K562 (cell line): ENCODE measurements at regions not wholly inside any gene's neighbourhood (a gene's known extent, or its start where the extent isn't known, plus 50 kb on each side); places are given as distances from the start of the nearest gene placed in this dataset.

Experiments
- ATAC-seq: fragments of 200-7000 bp; cut with Tn5 transposase; 3 replicates; pipeline ENCODE4 v1.9.1; 2020; ENCODE audit warnings: moderate library complexity
- BruUV-seq: library from RNA; stranded (reverse); fragments of 400-500 nt; replicated peaks from 2 replicates; lab custom pipeline; 2021; lab: Mats Ljungman, UMichigan
- CTCF ChIA-PET: fragments of 300-600 bp; formaldehyde crosslinking; extraction: SDS; loops from one replicate; lab custom pipeline; 2021; ENCODE audit warnings: low intra/inter-chr PET ratio; lab: Yijun Ruan, JAX
- POLR2A ChIA-PET: fragments of 300-600, 350-650 bp; sonication (Branson Sonifier 250); formaldehyde crosslinking; extraction: SDS; loops from one replicate; lab custom pipeline; 2021; ENCODE audit warnings: antibody characterized with exemption, inconsistent platforms; lab: Yijun Ruan, JAX
- DNase-seq, 4 experiments: peaks; one replicate each; pipeline versions ENCODE4 v3.0.0 to v3.0.0-alpha.2; 2011 to 2018; ENCODE audit warnings: low spot score in 3 of 4, mixed read lengths in 3 of 4; ENCODE audit errors: extremely low read depth in 1 of 4
- FAIRE-seq: peaks from 2 replicates; lab custom pipeline; 2011; peaks lifted over from hg19 to GRCh38; lab: Jason Lieb, UNC
- H2AFZ ChIP-seq: 2 replicates; pipeline ENCODE4 v1.6.0; 2011; ENCODE audit warnings: low read depth, low read length, control low read depth, inconsistent platforms
- H3K27ac ChIP-seq: fragments of 200-600 bp; 3 replicates; pipeline ENCODE4 v1.8.0; 2011; ENCODE audit warnings: low read depth, mild to moderate bottlenecking, control low read depth, inconsistent platforms, low read length, moderate library complexity, mixed read lengths; ENCODE audit errors: extremely low read depth
- H3K27me3 ChIP-seq, 2 experiments: fragments of 300-600 bp in 1 of 2; 2 replicates in 1 of 2; 3 replicates in 1 of 2; pipeline versions ENCODE4 v1.6.0 to v1.8.0; 2011; ENCODE audit warnings: inconsistent platforms in 2 of 2, low read length in 2 of 2, mild to moderate bottlenecking in 1 of 2, mixed read lengths in 1 of 2, moderate library complexity in 1 of 2; ENCODE audit not compliant: control insufficient read depth in 2 of 2, insufficient read depth in 2 of 2
- H3K36me3 ChIP-seq: fragments of 300-600 bp; 3 replicates; pipeline ENCODE4 v1.8.0; 2011; ENCODE audit warnings: mild to moderate bottlenecking, low read length, inconsistent platforms; ENCODE audit not compliant: control insufficient read depth, insufficient read depth
- H3K4me1 ChIP-seq, 2 experiments: fragments of 200-600 bp in 1 of 2; replicated peaks in 1 of 2; 2 replicates in 1 of 2; 3 replicates in 1 of 2; pipeline versions ENCODE4 v1.5.1 to v1.8.0; 2011; ENCODE audit warnings: inconsistent platforms in 2 of 2, low read length in 2 of 2, mild to moderate bottlenecking in 1 of 2, mixed read lengths in 1 of 2, moderate library complexity in 1 of 2; ENCODE audit not compliant: control insufficient read depth in 2 of 2, insufficient read depth in 2 of 2
- H3K4me2 ChIP-seq: 2 replicates; pipeline ENCODE4 v1.6.1; 2011; ENCODE audit warnings: low read length, control low read depth, inconsistent platforms, mixed read lengths; ENCODE audit not compliant: insufficient read depth
- H3K4me3 ChIP-seq: fragments of 200-600 bp; sonication (generic), shearing (Covaris generic); 2 replicates; pipeline ENCODE4 v1.5.1; 2016; ENCODE audit warnings: control low read depth, inconsistent platforms
- H3K79me2 ChIP-seq: fragments of 200-600 bp; 3 replicates; pipeline ENCODE4 v1.8.0; 2011; ENCODE audit warnings: low read length, inconsistent platforms; ENCODE audit not compliant: control insufficient read depth, insufficient read depth
- H3K9ac ChIP-seq, 2 experiments: 2 replicates each; pipeline versions ENCODE4 v1.6.0 to v1.6.1; 2011; ENCODE audit warnings: low read depth in 2 of 2, low read length in 2 of 2, control low read depth in 1 of 2, inconsistent platforms in 1 of 2, mild to moderate bottlenecking in 1 of 2, mixed read lengths in 1 of 2; ENCODE audit not compliant: insufficient read depth in 1 of 2
- H3K9me1 ChIP-seq: one replicate; pipeline ENCODE4 v1.6.0; 2011; ENCODE audit warnings: inconsistent platforms, mild to moderate bottlenecking, low read length, moderate library complexity; ENCODE audit not compliant: control insufficient read depth, insufficient read depth
- H3K9me3 ChIP-seq: replicated peaks from 2 replicates; pipeline ENCODE4 v1.5.1; 2011; ENCODE audit warnings: low read depth, low read length, inconsistent platforms; ENCODE audit not compliant: control insufficient read depth, insufficient read depth
- H4K20me1 ChIP-seq: replicated peaks from 2 replicates; pipeline ENCODE4 v1.6.1; 2011; ENCODE audit warnings: low read length, inconsistent platforms, mixed read lengths; ENCODE audit not compliant: control insufficient read depth, insufficient read depth
- ATF4 ChIP-seq: fragments of 450-650 bp; formaldehyde crosslinking; IDR thresholded peaks from 2 replicates; pipeline ENCODE4 v1.4.0; 2022; ENCODE audit warnings: mild to moderate bottlenecking, moderate library complexity
- ETV6 ChIP-seq, 3 experiments: fragments of 150-350 bp in 1 of 3; sonication (generic) in 1 of 3; formaldehyde crosslinking in 1 of 3; IDR thresholded peaks; 2 replicates each; pipeline versions ENCODE4 v1.6.1 to v1.8.0; 2014 to 2022; ENCODE audit warnings: borderline replicate concordance in 2 of 3, low read depth in 2 of 3, antibody characterized with exemption in 1 of 3, low read length in 1 of 3, mild to moderate bottlenecking in 1 of 3, missing genetic modification reagents in 1 of 3
- HMGN3 ChIP-seq: IDR thresholded peaks from 2 replicates; pipeline ENCODE4 v1.6.1; 2011; ENCODE audit warnings: borderline replicate concordance, low read depth, mild to moderate bottlenecking, mixed read lengths, low read length; ENCODE audit not compliant: insufficient read length; ENCODE audit errors: extremely low read depth
- MIER1 ChIP-seq: fragments of 450-650 bp; IDR thresholded peaks from 2 replicates; pipeline ENCODE4 v1.6.1; 2016; ENCODE audit warnings: antibody characterized with exemption, mild to moderate bottlenecking, low read depth
- MTA1 ChIP-seq: fragments of 450-650 bp; IDR thresholded peaks from 2 replicates; pipeline ENCODE4 v1.6.1; 2017; ENCODE audit warnings: borderline replicate concordance
- NFYB ChIP-seq: IDR thresholded peaks from 2 replicates; pipeline ENCODE4 v1.6.1; 2011; ENCODE audit warnings: mild to moderate bottlenecking, moderate library complexity; ENCODE audit not compliant: insufficient read length; ENCODE audit errors: extremely low read depth
- SLC30A9 ChIP-seq: fragments of 250-450 bp; sonication (Bioruptor Pico); IDR thresholded peaks from 2 replicates; pipeline ENCODE4 v1.8.0; 2022; ENCODE audit warnings: mild to moderate bottlenecking, moderate library complexity
- TAF7 ChIP-seq: fragments of 450-650 bp; IDR thresholded peaks from 2 replicates; pipeline ENCODE4 v1.6.1; 2016; ENCODE audit warnings: missing genetic modification characterization, missing compliant biosample characterization
- ZFP30 ChIP-seq: fragments of 250-450 bp; sonication (Bioruptor Pico); IDR thresholded peaks from 2 replicates; pipeline ENCODE4 v1.8.0; 2022; ENCODE audit warnings: moderate library complexity, mild to moderate bottlenecking, inconsistent platforms, borderline replicate concordance
- WGBS: fragments of 100-300 bp; shearing (Covaris generic); methylation state at CpG from one replicate; pipeline ENCODE4 v1.1.6; 2016; ENCODE audit warnings: low coverage, mixed read lengths; ENCODE audit not compliant: insufficient coverage; ENCODE audit errors: missing lambda C conversion rate; 5-methylcytosine and 5-hydroxymethylcytosine counted together
- in situ Hi-C: fragments of 300-500 bp; cut with MboI; formaldehyde crosslinking; loops from 4 replicates; pipeline ENCODE4 v1.15.0; 2018; ENCODE audit warnings: inconsistent platforms, mixed read lengths
- intact Hi-C: fragments of 100-400 bp; cut with micrococcal nuclease; formaldehyde crosslinking; loops from 2 replicates; pipeline ENCODE4 v1.14.2; 2022
- TF ChIP-seq, protein P1 (sequence below): sonication (generic); formaldehyde crosslinking; IDR thresholded peaks from 2 replicates; pipeline ENCODE4 v1.8.1; 2023; ENCODE audit warnings: mild to moderate bottlenecking, missing genetic modification reagents

DNA sequence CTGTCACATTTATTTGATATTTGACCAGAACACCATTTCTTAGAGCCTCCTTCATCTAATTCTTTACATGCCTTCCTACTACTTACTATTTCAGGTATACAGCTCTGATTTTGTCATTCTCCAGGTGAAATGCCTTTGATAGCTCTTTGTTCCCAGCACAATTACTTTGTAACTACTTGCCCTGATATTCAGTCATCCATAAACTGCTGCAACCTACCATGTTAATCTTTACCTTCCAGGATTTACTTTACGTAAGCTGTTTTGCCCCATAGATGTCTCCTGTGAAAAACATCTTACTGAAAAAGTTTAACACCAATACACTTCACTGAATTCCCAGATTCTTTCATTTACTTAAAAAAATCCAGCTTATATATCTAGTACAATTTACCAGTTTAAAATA is 443.8 kb upstream of the CYLC2 start:
- ChIA-PET POLR2A (no interaction called here), CTCF (no interaction called here)
- H3K4me1 ChIP-seq: no peaks in the 10 kb centered on the region
- DNase-seq: no peak
- FAIRE-seq: no peak
- no peak overlapping the region for H3K4me2 ChIP-seq
- H3K9me3 ChIP-seq: no peaks in the 10 kb centered on the region
- H3K4me3 ChIP-seq: no peak overlapping the region
- 10% methylated on average over 1 of the region's 1 CpG for WGBS
- H4K20me1 ChIP-seq: no peaks in the 10 kb centered on the region
- no peak overlapping the region for H3K9ac ChIP-seq
- no peak overlapping the region for H2AFZ ChIP-seq
- no peaks in the 10 kb centered on the region for H3K79me2 ChIP-seq
- TF ChIP-seq MTA1: no peak
- no peak for TF ChIP-seq MIER1
- no peak for TF ChIP-seq ATF4 (CRISPR knock-in tag)
- no peak for TF ChIP-seq TAF7 (tag)
- no peak for TF ChIP-seq SLC30A9 (CRISPR knock-in tag)
- no peak for TF ChIP-seq ZFP30 (CRISPR knock-in tag)
- no peak for TF ChIP-seq ETV6 (IDR thresholded peaks at IDR 0.05; ENCODE audit: borderline replicate concordance in 1 of 2, low read depth in 2 of 2, low read length in 1 of 2)
- no peak for TF ChIP-seq ETV6 (CRISPR knock-in tag; IDR thresholded peaks at IDR 0.05; ENCODE audit: borderline replicate concordance)
- TF ChIP-seq, protein P1, sequence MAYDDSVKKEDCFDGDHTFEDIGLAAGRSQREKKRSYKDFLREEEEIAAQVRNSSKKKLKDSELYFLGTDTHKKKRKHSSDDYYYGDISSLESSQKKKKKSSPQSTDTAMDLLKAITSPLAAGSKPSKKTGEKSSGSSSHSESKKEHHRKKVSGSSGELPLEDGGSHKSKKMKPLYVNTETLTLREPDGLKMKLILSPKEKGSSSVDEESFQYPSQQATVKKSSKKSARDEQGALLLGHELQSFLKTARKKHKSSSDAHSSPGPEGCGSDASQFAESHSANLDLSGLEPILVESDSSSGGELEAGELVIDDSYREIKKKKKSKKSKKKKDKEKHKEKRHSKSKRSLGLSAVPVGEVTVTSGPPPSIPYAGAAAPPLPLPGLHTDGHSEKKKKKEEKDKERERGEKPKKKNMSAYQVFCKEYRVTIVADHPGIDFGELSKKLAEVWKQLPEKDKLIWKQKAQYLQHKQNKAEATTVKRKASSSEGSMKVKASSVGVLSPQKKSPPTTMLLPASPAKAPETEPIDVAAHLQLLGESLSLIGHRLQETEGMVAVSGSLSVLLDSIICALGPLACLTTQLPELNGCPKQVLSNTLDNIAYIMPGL (CRISPR knock-in tag): no peak
- TF ChIP-seq HMGN3: no peak
- TF ChIP-seq NFYB: no peak
- TF ChIP-seq, all 486 proteins: peak for 0
- intact Hi-C loops (no loop called here), in situ Hi-C loops (no loop called here)
- H3K27ac ChIP-seq: no peak overlapping the region
- H3K36me3 ChIP-seq: no peaks in the 10 kb centered on the region
- no peak for ATAC-seq
- BruUV-seq: no TSS peak
- H3K9me1 ChIP-seq: no peaks in the 10 kb centered on the region
- H3K27me3 ChIP-seq: no peaks in the 10 kb centered on the region
